Activated T-cell treated with anti-CD3 and anti-CD28 coated beads for 4 hours (primary cell): ENCODE measurements at regions not wholly inside any gene's neighbourhood (a gene's known extent, or its start where the extent isn't known, plus 50 kb on each side); places are given as distances from the start of the nearest gene placed in this dataset.

Experiments
- DNase-seq: peaks from one replicate; pipeline ENCODE4 v3.0.0-alpha.2; 2020

DNA sequence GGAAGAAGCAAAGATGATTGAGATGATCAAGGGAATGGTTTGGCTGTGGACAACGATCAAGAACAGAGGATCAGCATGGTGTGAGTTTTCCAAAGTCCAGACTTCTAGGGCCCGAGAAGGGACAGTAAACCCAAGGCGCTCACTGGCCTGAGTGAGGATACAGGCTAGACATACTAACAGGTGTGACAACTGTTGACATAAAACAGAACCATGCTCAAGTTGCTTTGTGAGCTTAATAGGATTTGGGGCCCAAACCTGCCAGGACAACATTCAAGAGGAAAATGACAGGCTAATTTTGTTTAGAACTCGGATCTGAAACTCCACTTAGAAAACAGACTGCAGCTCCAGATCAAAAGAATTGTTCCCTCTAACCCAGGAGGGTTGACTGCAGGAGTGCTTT is 68.1 kb upstream of the ACKR3 start:
- DNase-seq: no peak

DNA sequence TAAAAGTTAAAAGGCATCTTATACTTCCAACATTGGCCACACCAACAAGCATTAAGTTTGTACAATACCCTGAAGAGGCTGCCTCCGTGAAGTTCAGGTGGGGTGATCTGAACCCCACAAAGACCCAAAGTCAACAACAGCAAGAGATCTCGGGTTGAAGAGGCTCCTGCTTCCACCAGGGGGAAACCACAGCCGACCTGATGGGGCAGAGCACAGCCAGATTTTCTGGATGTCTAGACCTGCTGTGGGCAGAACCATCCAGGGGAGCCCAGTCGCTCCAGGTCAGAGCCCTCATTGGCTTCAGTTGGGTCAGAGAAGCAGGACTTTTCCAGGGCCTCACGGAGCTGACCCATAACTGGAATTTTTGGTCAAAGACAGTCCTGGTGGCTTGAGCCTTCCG is 66.5 kb upstream of the ACKR3 start:
- DNase-seq: no peak

DNA sequence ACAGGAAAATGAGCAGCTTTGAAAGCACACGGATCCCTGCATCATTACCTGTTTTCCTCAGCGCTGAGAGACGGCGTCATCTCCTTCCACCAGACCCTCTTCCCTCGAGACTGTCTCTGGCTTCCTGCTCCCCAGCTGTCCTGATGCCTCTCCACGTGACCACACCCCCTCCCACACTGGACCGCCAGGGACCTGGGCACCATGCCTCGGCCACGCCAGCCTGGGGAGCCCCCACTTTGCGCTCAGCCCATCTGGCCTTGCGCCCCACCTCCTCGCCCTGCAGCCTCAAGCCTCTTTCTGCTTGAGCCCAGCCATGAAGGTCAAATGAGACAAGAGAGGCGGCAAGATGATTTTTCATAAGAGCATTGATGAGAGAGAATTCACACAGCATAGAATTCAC is 66.0 kb upstream of the ACKR3 start:
- DNase-seq: no peak

DNA sequence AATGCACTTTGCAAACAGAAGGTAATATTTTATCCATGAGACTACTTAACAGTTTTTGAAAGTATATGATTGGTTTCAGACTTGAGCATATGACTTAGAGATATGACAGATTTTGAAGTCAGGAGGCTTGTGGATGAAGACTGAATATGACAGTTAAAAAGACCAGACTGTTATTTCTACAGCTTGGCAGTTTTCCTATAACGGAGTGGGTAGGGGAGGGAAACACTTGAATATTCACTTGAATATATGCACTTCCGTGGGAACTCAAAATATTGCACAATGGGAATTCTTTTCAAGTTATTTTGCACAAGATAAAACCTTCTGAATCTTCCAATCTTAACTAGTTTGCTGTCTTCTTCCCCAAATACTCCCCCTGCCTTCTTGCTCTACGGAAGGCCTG is 64.6 kb upstream of the ACKR3 start:
- no peak for DNase-seq

DNA sequence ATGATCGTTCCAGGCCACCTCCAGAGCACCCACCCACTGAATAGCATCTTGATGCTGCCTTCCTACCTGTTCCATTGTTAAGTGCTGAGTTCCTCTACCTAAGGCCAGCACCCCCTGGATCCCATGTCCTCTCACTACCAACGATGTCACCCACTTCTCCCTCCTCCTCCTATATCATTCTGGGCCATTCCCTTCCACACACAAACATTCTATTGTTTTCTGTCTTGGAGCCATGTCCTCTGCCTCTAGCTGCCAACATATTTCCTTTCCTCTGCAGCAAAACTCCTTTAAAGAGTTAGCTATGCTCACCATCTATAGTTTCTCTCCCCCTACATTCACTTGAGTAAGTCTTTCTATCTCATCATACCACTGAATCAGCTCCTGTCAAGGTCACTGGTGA is 64.0 kb upstream of the ACKR3 start:
- no peak for DNase-seq

DNA sequence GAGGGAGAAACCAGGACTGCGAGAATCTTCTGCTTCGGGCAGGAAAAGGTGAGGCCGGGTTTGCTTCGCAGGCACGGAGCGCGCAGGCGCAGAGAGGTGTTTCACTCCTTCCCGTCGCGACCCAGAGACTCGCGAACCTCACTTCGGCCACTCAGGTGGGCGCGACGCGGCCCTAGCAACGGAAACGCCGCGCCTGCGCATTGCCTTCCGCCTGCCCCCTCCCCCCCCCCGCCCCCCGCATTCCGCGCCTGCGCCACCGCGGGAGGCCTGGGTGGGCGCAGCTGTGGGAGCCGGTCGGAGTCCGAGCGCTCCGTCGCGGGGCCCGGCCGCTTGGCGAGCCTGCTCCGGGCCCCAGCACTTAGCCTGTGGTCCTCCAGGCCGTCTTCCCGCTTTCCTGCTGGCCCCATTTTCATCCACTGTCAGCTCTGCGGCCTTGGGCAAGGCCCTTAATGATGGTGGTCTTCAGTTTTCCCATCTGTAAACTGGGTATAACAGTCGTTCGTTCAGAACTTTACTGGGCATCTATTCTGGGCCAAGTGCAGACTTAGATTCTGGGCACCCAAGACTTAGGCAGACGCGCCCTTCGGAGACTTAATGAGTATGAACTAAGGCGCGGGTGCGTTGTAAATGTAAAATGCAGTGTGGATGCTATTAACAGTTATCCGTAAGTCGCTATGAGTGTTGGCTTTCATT is 62.1 kb upstream of the ACKR3 start:
- DNase-seq: peak; percentile 10

DNA sequence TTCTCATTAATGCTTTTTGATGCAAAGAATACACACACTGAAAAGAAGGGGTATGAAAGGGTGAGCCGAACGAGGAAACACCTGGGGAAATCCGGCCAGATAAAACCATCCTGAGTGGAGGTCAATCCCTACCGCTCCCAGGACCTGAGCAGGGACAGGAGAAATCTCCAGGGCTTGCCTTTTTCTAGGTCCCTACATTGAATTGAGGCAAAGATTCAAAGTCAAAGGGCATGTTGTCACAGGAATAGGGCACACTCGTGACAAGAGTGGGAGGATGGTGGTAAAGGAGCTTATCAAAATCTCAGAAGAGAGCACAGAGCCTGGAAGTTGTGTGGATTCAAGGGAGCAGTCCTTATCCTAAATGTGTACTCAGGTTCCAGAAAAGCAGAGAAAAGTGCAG is 61.2 kb upstream of the ACKR3 start:
- DNase-seq: no peak

DNA sequence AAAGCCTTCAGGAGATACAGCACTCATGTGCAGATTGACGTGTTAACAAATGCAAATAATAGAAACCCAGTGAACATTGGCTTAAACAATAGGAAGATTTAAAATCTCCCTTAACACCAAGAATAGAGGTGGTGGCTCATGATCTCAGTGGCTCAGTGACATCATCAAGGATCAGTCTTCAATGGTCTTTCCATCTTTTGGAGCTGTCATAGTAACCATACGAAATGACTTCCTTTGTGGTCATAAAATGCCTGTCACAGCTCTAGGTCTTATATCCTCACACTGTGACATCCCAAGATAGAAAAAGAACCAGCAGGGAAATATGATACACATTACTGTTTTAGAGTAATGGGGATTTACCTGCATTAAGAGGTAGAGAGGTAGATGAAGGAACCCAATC is 59.6 kb upstream of the ACKR3 start:
- DNase-seq: no peak

DNA sequence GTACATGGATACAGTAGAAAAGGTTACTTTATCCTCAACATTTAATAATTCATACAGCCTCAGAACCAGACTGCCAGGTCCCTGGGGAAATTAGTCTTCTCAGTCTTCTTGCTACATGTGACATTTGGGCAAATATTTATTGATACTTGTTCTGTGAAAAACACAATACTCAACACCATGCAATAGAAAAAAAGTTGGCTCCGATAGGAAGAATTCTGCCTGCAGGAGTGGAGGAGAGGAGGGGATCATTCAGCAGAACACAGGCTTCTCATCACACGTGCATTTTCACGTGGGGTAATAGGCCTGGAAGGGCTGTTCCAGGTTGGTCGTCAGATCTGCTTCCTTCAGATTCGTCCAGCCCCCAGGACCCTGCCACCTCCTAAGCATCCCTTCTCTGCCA is 58.4 kb upstream of the ACKR3 start:
- no peak for DNase-seq

DNA sequence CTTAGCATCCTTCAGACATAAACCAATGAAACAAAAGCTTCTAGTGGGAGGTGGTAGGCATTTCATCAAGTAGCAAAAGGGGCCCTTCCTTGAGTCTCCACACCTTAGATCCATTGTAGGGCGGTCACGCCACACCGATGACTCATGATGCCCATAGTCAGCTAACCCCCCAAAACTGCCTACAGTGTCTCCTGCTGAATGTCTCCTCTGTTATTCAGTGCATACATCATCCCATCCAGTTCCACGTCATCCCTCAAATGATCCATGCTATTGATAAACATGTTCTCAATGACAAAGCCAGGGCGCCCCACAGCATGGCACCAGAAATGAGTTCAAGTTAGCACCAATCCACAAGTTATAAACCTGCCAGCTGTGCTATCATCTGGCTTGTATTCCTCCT is 57.4 kb upstream of the ACKR3 start:
- DNase-seq: no peak

DNA sequence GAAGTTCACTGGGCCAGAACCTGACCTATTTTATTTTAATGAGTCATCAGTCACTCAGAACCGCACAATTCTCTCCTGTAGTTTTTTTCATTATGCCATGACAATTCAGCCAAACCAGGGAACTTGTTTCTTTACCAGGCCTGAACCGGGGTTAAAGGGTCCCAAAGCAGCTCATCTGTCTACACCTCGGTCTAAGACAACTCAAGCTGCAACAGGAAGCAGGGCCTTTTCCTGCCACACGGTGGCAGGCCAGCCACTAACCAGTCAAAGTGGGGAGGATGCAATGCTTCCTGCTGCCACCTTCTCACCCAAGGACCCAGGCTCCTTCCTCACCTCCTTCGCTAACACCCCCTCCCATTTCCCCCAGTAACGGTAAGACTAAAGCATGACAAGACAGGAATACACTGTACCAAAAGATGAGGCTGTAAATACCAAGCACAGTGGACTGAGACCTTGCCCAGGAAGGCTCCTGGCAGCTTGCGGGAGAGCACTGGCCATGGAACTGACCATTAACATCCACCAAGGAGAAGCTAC is 56.7 kb upstream of the ACKR3 start:
- peak; percentile 46 for DNase-seq

DNA sequence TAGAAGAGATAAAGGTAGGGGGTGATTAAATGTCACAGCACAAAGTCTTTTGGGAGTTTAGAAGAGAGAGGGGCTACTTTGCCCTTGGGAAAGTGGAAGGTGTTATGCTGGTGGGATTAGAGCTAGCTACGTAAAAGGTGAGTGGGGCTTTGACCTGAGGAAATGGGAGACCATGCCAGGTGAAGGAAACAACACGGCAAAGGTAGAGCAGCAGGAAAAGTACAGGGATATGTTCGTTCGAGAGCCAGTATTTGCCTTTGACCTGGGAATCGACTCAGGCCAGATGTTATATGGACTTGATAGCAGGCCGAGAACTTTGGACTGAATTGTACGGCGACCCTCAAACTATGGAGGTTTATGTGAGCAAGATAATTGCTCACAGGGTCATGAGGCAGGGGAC is 55.7 kb upstream of the ACKR3 start:
- DNase-seq: no peak

DNA sequence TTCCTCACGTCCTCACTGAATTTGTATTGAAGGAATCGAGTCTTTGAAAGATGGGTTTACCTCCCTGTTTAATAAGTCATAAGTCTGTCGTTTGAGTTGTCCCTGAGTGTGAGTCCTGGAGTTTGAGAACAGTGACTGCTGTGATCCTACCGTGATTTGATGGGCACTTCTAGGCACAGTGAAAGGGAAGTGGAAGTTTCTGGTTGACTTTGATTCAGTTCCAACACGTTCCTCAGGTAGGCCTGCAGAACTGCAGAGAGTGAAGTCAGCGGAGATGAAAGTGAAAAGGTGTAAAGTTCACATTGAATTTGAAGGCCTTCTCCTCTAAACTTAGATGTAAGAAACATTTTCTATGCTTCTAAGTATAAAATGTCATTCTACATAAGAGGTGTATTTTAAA is 52.9 kb upstream of the ACKR3 start:
- no peak for DNase-seq

DNA sequence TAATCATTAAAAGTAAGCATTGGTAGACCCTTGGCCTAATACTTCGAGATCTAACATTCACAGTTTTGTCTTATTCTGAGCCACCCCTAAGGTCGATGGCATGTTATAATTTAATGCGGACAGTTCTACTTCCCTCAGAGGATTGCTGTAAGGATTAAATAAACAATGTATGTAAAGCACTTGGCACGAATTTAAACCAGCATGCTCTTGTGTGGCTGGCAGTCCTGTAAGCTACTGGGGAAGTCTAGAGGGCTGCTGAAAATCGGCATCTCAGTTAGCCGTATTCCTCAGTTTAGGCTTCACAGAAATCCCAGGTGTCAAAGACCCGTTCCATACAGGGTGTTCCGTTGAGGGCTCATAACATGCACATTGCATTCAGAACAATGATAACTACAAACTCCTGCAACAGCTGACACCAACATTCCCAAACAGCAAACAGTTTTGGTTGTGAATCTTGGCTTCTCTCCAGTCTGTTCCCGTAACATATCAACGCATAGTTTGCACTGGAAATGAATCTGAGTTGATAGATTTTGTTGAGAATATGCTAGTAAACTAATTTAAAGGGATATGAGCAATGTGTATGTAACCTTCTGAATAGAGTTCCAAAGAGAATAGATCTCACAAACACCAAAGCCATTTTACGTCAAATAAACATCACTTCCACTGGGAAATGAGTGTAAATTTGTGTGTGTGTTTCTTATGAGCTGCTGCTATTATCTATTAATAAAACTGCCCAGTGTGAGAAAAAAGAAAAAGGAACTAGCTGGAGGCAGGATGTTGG is 52.2 kb upstream of the ACKR3 start:
- no peak for DNase-seq
